Endothelial cell of umbilical vein (primary cell): ENCODE measurements at regions not wholly inside any gene's neighbourhood (a gene's known extent, or its start where the extent isn't known, plus 50 kb on each side); places are given as distances from the start of the nearest gene placed in this dataset.

Source experiments
- BruUV-seq: library from RNA; stranded (reverse); fragments of 400-500 nt; replicated peaks from 2 replicates; lab custom pipeline; 2021; lab: Mats Ljungman, UMichigan
- CTCF ChIA-PET: fragments of 300-600, 350-600 bp; sonication (Branson Sonifier 250); formaldehyde crosslinking; loops from one replicate; lab custom pipeline; 2021; ENCODE audit warnings: antibody characterized with exemption, inconsistent platforms; lab: Charles Lee
- POLR2A ChIA-PET: fragments of 300-600, 350-600 bp; sonication (Branson Sonifier 250); formaldehyde crosslinking; loops from one replicate; lab custom pipeline; 2021; ENCODE audit warnings: antibody characterized with exemption, inconsistent platforms; lab: Charles Lee
- DNase-seq: peaks from one replicate; pipeline ENCODE4 v3.0.0-alpha.2; 2011; ENCODE audit warnings: low read depth, low spot score
- FAIRE-seq: peaks from 2 replicates; lab custom pipeline; 2011; peaks lifted over from hg19 to GRCh38; lab: Jason Lieb, UNC
- H2AFZ ChIP-seq: 2 replicates; pipeline ENCODE4 v1.6.0; 2012; ENCODE audit warnings: low read depth, low read length, control low read depth, inconsistent platforms
- H3K27ac ChIP-seq: 2 replicates; pipeline ENCODE4 v1.5.1; 2011; ENCODE audit warnings: low read depth, mild to moderate bottlenecking, control low read depth, low read length, moderate library complexity; ENCODE audit not compliant: insufficient read depth
- H3K27me3 ChIP-seq, 2 experiments: 2 replicates each; pipeline versions ENCODE4 v1.6.0 to v1.6.1; 2011; ENCODE audit warnings: low read length in 2 of 2, mixed read lengths in 1 of 2; ENCODE audit not compliant: control insufficient read depth in 2 of 2, insufficient read depth in 2 of 2
- H3K36me3 ChIP-seq, 2 experiments: 2 replicates in 1 of 2; 3 replicates in 1 of 2; pipeline ENCODE4 v1.5.1; 2011; ENCODE audit warnings: low read length in 2 of 2, mild to moderate bottlenecking in 1 of 2, moderate library complexity in 1 of 2; ENCODE audit not compliant: control insufficient read depth in 2 of 2, insufficient read depth in 2 of 2; ENCODE audit errors: extremely low read depth in 1 of 2
- H3K4me1 ChIP-seq: 3 replicates; pipeline ENCODE4 v1.5.1; 2011; ENCODE audit warnings: mild to moderate bottlenecking, low read length; ENCODE audit not compliant: control insufficient read depth, insufficient read depth; ENCODE audit errors: extremely low read depth
- H3K4me2 ChIP-seq: 2 replicates; pipeline ENCODE4 v1.6.1; 2011; ENCODE audit warnings: low read length, control low read depth, mixed read lengths; ENCODE audit not compliant: insufficient read depth
- H3K4me3 ChIP-seq, 3 experiments: fragments of 200-600 bp in 1 of 3; sonication (generic), shearing (Covaris generic) in 1 of 3; replicated peaks in 1 of 3; 2 replicates each; pipeline ENCODE4 v1.5.1; 2011 to 2016; ENCODE audit warnings: control low read depth in 3 of 3, low read length in 3 of 3, mild to moderate bottlenecking in 2 of 3, inconsistent platforms in 1 of 3, low read depth in 1 of 3, moderate library complexity in 1 of 3; ENCODE audit not compliant: insufficient read depth in 1 of 3
- H3K79me2 ChIP-seq: 2 replicates; pipeline ENCODE4 v1.6.0; 2012; ENCODE audit warnings: low read length, inconsistent platforms; ENCODE audit not compliant: control insufficient read depth, insufficient read depth
- H3K9ac ChIP-seq: replicated peaks from 2 replicates; pipeline ENCODE3; 2011; ENCODE audit warnings: low read length, control low read depth; ENCODE audit not compliant: insufficient read depth; ENCODE audit errors: extremely low read depth
- H3K9me1 ChIP-seq: replicated peaks from 3 replicates; pipeline ENCODE4 v1.6.0; 2011; ENCODE audit warnings: mild to moderate bottlenecking, low read length; ENCODE audit not compliant: control insufficient read depth, insufficient read depth; ENCODE audit errors: extremely low read depth
- H3K9me3 ChIP-seq: replicated peaks from 2 replicates; pipeline ENCODE4 v1.5.1; 2012; ENCODE audit warnings: low read length, inconsistent platforms; ENCODE audit not compliant: control insufficient read depth, insufficient read depth
- H4K20me1 ChIP-seq: replicated peaks from 2 replicates; pipeline ENCODE3; 2011; ENCODE audit warnings: mild to moderate bottlenecking, low read length; ENCODE audit not compliant: control insufficient read depth, insufficient read depth; ENCODE audit errors: extremely low read depth
- CTCF ChIP-seq, 2 donors: IDR thresholded peaks; 1 replicate in 1 of 2; 2 replicates in 1 of 2; pipeline ENCODE4 v1.5.1; 2011; ENCODE audit warnings: low read length in 2 of 2, mild to moderate bottlenecking in 2 of 2, moderate library complexity in 2 of 2, control low read depth in 1 of 2, inconsistent platforms in 1 of 2, low read depth in 1 of 2; ENCODE audit not compliant: insufficient read depth in 1 of 2; ENCODE audit errors: extremely low read depth in 1 of 2
- EZH2 ChIP-seq: IDR thresholded peaks from 2 replicates; pipeline ENCODE4 v1.6.1; 2012; ENCODE audit warnings: borderline replicate concordance, low read depth, mild to moderate bottlenecking, moderate library complexity, low read length, inconsistent platforms; ENCODE audit not compliant: severe bottlenecking
- FOS ChIP-seq: IDR thresholded peaks from 2 replicates; pipeline ENCODE4 v1.6.1; 2011; ENCODE audit warnings: mild to moderate bottlenecking, low read length, moderate library complexity, borderline replicate concordance; ENCODE audit not compliant: insufficient read depth
- GATA2 ChIP-seq: IDR thresholded peaks from 2 replicates; pipeline ENCODE4 v1.7.0; 2011; ENCODE audit warnings: low read depth, mild to moderate bottlenecking, moderate library complexity, mixed read lengths, low read length; ENCODE audit not compliant: insufficient read length, insufficient read depth
- JUN ChIP-seq: IDR thresholded peaks from 2 replicates; pipeline ENCODE4 v1.6.1; 2011; ENCODE audit warnings: borderline replicate concordance, low read depth; ENCODE audit not compliant: insufficient read length, insufficient read depth
- MAX ChIP-seq: IDR thresholded peaks from 2 replicates; pipeline ENCODE4 v1.6.1; 2011; ENCODE audit not compliant: insufficient read depth, insufficient read length
- MYC ChIP-seq: IDR thresholded peaks from one replicate; pipeline ENCODE4 v1.6.1; 2011; ENCODE audit warnings: mild to moderate bottlenecking, low read depth, low read length
- POLR2A ChIP-seq: IDR thresholded peaks from 2 replicates; pipeline ENCODE4 v1.6.1; 2012; ENCODE audit warnings: low read depth, mild to moderate bottlenecking, control low read depth, low read length
- POLR2AphosphoS5 ChIP-seq: IDR thresholded peaks from 2 replicates; pipeline ENCODE4 v1.6.1; 2012; ENCODE audit warnings: low read depth, mild to moderate bottlenecking, control low read depth, low read length, moderate library complexity; ENCODE audit not compliant: insufficient read depth
- dilution Hi-C: fragments of 300-500 bp; cut with MboI; formaldehyde crosslinking; loops from one replicate; pipeline ENCODE4 v1.15.0; 2019; ENCODE audit warnings: low sequenced_read_pairs; ENCODE audit not compliant: extremely low pct_ligation_motif_present
- intact Hi-C: fragments of 100-400 bp; cut with micrococcal nuclease; formaldehyde crosslinking; loops from one replicate; pipeline ENCODE4 v1.10.0; 2022

GRCh38 chr3:17982211-17982880, 239.9 kb upstream of the TBC1D5 start:
- FAIRE-seq (no peak), DNase-seq (no peak)
- CTCF ChIA-PET = no interaction called here
- Histone ChIP-seq H3K27me3 (no peaks in the 10 kb centered on the region), H3K27ac (no peak overlapping the region), H3K9me3 (no peaks in the 10 kb centered on the region), H3K9ac (no peak overlapping the region), H2AFZ (no peak overlapping the region), H3K79me2 (no peaks in the 10 kb centered on the region), H3K36me3 (no peaks in the 10 kb centered on the region), H3K4me1 (no peaks in the 10 kb centered on the region), H3K4me2 (no peak overlapping the region), H3K4me3 (no peak overlapping the region), H4K20me1 (no peaks in the 10 kb centered on the region), H3K9me1 (no peaks in the 10 kb centered on the region)
- no peak for TF ChIP-seq GATA2
- no peak for TF ChIP-seq EZH2
- no peak for TF ChIP-seq MAX
- TF ChIP-seq FOS = no peak
- TF ChIP-seq POLR2A = no peak
- no peak for TF ChIP-seq MYC
- no peak for TF ChIP-seq CTCF (IDR thresholded peaks at IDR 0.05; ENCODE audit: extremely low read depth in 1 of 2, insufficient read depth in 1 of 2, low read depth in 1 of 2, low read length in 2 of 2)
- TF ChIP-seq POLR2AphosphoS5 = no peak
- TF ChIP-seq JUN = no peak
- no TSS peak for BruUV-seq
- POLR2A ChIA-PET = no interaction called here
- intact Hi-C loops (no loop called here), dilution Hi-C loops (no loop called here)
